ENCODE measurements at regions not wholly inside any gene's neighbourhood (a gene's known extent, or its start where the extent isn't known, plus 50 kb on each side); places are given as distances from the start of the nearest gene placed in this dataset.
"Not testable (repeated sequence)": the region's sequence is repeated elsewhere in the genome, so short reads cannot be mapped to it uniquely, and the experiment has no call there.

GRCh38 chr1:29756901-29757725, 520.8 kb downstream of the PTPRU start:
- H3K27me3 ChIP-seq (ENCODE audit: control insufficient read depth, insufficient read depth, low read length) = no peaks in the 10 kb centered on the region
- no peak for TF ChIP-seq CTCF (IDR thresholded peaks at IDR 0.05; ENCODE audit: insufficient read depth, low read depth, low read length)
- CTCF ChIA-PET = interaction anchor here (1.3 kb wide), 1 partner anchor 36 kb away, joined by 3 read pairs; no protein-coding TSS in a partner anchor
- no peaks in the 10 kb centered on the region for H3K36me3 ChIP-seq (ENCODE audit: control insufficient read depth, insufficient read depth, low read length)
- POLR2A ChIA-PET = no interaction called here
- H3K4me3 ChIP-seq (ENCODE audit: low read depth, low read length) = no peak overlapping the region
- DNase-seq (ENCODE audit: low read depth) = no peak

DNA sequence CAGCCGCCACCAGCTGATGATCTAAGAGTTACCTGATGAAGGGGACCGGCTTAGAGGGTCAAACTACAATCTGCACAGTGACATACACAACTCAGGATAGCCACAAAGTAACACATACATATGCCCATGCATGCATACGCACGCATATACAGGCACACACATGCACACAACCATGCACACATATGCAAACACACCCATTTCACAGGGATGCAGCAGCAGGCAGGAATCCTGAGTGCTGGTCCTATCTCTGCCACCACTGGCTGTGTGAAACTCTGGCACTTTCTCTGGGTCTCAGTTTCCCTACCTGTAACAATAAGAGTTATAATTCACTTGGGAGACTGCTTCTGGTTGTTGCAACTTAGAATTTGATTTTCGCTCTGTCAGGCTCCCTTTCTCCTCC, 520.2 kb downstream of the PTPRU start:
- CTCF ChIA-PET = no interaction called here
- POLR2A ChIA-PET = no interaction called here
- H3K4me3 ChIP-seq (ENCODE audit: low read depth, low read length) = no peak overlapping the region

DNA sequence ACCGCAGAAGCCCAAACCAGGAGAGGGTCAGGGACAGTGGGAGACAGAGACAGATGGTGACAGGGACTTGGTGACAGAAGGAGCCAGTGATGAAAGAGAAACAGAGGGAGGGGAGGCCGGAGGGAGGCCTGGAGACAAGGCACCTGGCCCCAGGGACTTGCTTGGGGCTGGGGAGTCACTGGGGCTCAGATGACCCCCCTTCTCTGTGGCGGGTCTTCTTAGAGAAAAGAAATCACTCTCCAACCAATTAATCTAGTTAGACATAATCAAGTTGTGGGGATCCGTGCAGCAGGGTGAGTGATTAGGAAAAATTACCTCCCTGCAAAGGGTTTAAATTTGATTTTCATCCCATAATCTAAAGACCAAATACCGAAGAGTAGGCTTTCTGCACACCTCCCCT, 519.8 kb downstream of the PTPRU start:
- no peak for TF ChIP-seq CTCF (IDR thresholded peaks at IDR 0.05; ENCODE audit: insufficient read depth, low read depth, low read length)
- Histone ChIP-seq H3K27me3 (ENCODE audit: control insufficient read depth, insufficient read depth, low read length) (no peaks in the 10 kb centered on the region), H3K36me3 (ENCODE audit: control insufficient read depth, insufficient read depth, low read length) (no peaks in the 10 kb centered on the region), H3K4me3 (ENCODE audit: low read depth, low read length) (no peak overlapping the region)
- no peak for DNase-seq (ENCODE audit: low read depth)
- POLR2A ChIA-PET = no interaction called here
- CTCF ChIA-PET = no interaction called here

More for the DNA sequence above, 520.2 kb downstream of the PTPRU start:
- no peaks in the 10 kb centered on the region for H3K27me3 ChIP-seq (ENCODE audit: control insufficient read depth, insufficient read depth, low read length)
- no peak for TF ChIP-seq CTCF (IDR thresholded peaks at IDR 0.05; ENCODE audit: insufficient read depth, low read depth, low read length)
- DNase-seq (ENCODE audit: low read depth) = no peak
- H3K36me3 ChIP-seq (ENCODE audit: control insufficient read depth, insufficient read depth, low read length) = no peaks in the 10 kb centered on the region

GRCh38 chr1:29755412-29756015, 519.2 kb downstream of the PTPRU start:
- POLR2A ChIA-PET; H3K27me3 ChIP-seq (ENCODE audit: control insufficient read depth, insufficient read depth, low read length); H3K36me3 ChIP-seq (ENCODE audit: control insufficient read depth, insufficient read depth, low read length); DNase-seq (ENCODE audit: low read depth); H3K4me3 ChIP-seq (ENCODE audit: low read depth, low read length); CTCF ChIA-PET: not testable (repeated sequence)

DNA sequence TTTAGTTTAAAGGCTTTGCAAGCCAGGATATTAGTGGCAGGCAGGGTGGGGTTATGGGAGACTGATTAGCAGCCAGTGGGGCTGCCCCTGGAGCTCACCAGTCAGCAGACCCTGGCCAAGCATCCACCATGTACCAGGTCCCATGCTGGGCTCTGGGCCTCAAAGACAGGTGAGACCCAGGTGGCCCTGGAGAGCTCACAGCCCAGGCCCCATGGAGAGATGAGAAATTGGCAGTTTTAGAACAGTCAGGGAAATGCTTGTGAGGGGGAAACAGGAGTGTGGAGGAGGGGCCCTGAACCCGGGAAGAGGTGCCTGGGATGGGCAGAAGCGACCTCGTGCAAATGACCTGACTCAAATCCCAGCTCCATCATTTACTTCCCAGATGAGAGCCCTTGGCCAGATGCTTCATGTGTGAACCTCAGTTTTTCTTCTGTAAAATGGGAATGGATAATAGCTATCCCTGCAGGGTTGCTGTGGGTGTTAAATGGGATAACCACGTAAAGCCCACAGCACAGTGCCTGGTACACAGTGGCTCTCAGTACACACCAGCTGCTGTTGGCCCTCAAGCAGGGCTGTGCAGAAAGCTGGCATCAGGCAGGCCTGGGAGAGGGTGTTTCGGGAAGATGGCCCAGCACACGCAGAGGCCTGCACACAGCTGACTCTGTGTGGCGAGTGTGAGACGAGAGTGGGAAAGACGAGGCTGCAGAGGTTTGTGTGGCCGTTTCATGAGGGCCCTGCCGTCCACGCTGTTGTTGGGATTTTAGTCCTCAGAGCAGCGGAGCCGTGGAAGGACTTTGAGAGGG, 518.5 kb downstream of the PTPRU start:
- DNase-seq (ENCODE audit: low read depth) = no peak
- no peak for TF ChIP-seq CTCF (IDR thresholded peaks at IDR 0.05; ENCODE audit: insufficient read depth, low read depth, low read length)

More for the DNA sequence above, 518.5 kb downstream of the PTPRU start:
- Histone ChIP-seq H3K27me3 (ENCODE audit: control insufficient read depth, insufficient read depth, low read length) (no peaks in the 10 kb centered on the region), H3K4me3 (ENCODE audit: low read depth, low read length) (no peak overlapping the region), H3K36me3 (ENCODE audit: control insufficient read depth, insufficient read depth, low read length) (no peaks in the 10 kb centered on the region)
- POLR2A ChIA-PET = no interaction called here
- CTCF ChIA-PET = no interaction called here

All from BJ (cell line).